ENCODE measurements at regions not wholly inside any gene's neighbourhood (a gene's known extent, or its start where the extent isn't known, plus 50 kb on each side); places are given as distances from the start of the nearest gene placed in this dataset.
"Not testable (repeated sequence)": the region's sequence is repeated elsewhere in the genome, so short reads cannot be mapped to it uniquely, and the experiment has no call there.

DNA sequence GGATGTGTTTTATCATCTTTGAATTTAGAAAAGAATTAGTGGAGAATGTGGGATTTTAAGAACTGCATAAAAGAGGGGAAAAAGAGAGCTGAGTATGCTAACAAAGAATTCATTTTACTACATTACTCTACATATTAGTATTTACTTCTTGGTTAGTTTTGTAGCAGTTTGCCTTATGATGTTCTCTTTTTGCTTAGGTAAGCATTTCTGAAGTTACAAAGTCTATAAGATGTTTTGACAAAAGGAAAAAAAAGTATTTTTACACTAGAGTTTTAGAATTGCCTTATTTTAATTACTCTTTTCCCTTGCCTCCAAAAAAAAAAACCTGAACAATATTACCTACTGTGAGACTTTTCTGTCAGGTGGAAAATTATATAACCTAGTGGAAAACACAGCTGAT lies 739.5 kb upstream of the SLC39A10 start:
- no peak for DNase-seq

DNA sequence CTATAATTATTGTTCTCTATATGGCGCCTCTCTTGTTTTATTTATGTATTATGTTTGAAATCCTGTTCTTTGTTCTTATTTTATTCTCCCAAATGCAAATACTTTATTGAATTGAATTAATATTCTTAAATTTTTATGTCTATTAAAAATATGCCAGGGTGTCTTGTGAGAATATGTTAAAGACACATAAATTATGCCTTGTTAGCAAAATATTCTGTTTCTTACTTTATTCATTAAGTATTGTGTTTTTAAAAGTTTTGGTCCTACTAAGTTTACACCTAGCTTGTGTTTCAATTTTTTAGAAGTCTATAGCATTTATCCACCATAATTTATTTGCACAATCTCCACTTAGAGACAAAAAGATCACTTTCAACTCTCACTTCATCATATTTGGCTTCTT lies 741.5 kb upstream of the SLC39A10 start:
- DNase-seq: no peak

DNA sequence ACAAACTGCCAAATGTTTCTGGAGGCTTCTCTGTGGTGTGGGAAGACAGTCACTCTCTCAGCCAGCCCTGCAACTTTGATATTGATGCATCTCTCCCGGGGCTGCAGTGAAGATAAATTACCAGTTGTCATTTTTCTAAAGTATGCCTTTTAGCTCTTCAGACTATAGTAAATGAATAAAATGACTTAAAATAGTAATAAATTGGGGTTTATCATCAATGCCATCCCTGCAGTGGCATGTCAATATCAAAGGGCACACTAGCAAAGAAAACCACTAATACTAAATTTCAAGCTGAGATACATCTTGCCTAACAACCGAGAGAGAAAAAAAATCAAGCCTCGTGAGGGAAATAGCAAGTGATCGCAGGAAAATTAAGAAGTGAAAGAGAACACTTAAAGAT lies 749.5 kb upstream of the SLC39A10 start:
- DNase-seq: no peak

DNA sequence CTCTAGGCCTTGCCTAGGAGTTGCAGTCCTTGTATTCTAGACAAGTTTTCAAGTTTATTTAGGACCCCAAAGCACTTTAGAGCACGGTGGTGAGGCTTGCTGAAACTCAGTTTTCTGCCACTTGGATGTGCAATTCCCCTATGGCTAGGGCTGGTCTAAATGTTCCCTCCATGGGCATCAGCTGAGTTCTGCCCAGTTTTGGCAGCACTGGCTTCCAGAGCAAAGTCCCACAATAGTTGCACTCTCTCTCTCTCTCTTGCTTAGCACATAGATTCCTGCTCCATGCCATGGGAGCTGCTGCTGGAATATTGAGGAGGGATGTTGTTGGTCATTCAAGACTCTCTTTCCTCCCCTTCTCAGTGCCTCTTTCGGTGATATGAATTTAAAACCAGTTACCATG lies 760.2 kb upstream of the SLC39A10 start:
- DNase-seq: no peak

DNA sequence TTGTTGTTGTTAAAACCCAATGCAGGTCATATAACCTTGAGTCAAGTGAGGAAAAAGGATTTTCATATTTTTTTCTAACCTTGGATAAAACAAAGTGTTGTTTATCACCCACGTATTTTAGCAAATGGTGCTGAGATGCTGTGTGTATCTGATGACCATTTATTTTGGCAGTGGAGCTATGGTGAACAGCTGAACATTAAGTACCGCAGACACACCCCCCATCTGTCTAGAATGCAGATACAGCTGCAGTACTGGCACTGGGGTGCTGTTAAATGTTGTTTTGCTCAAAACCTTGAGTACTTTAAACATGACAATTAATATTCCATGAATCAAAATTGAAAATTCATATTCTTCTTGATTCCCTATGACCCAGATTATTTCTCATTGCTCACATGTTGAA lies 773.3 kb upstream of the SLC39A10 start:
- DNase-seq: peak; percentile 35

DNA sequence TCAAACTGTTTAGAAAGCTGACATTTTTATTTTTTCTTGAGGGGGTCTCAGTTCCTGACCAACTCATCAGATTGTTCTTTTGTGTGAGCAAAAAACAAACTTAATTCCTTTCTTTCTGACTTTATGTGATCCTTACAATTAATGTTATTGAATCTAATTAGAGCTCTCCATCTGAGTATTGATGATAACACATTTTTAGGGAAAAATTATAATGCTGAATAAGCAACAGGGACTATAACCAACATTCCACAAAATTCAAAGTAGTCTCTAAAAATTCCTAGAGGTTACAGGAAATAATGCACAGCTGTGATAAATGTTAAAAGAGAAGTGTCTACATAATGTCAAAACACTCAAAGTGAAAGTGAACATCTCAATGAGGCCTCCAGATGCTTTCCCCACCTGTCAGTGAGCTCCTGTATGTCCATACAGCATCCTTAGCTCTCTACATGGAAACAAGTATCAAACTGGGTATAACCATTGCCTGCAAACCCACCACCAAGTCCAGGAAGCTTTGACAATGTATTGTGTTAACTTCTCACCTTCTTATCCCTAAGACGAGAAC lies 786.0 kb upstream of the SLC39A10 start:
- DNase-seq: no peak

DNA sequence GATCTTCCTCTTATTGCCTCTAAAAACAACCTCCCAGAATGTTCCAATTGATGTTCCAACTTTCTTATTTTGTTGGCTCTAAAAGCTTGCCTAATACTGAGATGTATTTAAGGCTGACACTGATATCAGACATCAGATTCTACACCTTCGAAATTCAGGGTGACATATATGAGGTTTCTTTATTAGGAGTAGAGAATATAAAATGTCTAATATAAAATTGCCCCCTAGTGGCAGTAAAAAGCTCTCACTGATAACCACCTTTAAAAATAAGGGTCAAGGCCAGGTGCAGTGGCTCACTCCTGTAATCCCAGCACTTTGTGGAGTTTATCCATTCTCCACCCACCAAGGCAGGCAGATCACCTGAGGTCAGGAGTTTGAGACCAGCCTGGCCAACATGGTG lies 789.7 kb upstream of the SLC39A10 start:
- no peak for DNase-seq

DNA sequence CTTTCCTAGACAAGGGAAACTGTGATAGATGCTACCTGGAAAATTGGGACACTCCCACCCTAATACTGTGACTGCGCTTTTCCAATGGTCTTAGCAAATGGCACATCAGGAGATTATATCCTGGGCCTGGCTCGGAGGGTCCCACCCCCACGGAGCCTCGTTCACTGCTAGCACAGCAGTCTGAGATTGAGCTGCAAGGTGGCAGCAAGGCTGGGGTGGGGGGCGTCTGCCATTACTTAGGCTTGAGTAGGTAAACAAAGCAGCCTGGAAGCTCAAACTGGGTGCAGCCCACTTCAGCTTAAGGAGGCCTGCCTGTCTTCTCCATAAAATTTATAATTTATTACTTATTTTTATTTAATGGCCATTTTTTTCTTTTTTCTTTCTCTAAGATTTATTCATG lies 802.1 kb upstream of the SLC39A10 start:
- DNase-seq: no peak

DNA sequence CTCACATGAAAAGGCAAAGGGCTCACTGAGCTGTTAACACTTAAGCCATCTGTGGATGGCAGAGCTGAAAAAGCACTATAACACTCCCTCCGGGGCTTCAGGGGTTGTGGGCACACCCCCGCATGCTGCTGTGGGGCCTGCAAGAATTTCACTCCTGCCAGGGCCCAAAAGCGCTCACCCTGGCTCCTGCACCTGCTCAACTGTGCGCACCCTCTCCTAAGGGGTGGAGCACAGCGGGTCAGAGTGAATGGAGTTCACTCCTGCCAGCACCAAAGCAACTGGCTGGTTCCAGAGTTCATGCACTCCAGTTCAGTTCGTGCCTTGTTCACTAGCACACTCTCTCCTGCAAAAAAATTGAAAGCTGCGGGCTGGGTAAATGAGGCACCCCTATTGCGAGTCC lies 814.2 kb upstream of the SLC39A10 start:
- DNase-seq: no peak

DNA sequence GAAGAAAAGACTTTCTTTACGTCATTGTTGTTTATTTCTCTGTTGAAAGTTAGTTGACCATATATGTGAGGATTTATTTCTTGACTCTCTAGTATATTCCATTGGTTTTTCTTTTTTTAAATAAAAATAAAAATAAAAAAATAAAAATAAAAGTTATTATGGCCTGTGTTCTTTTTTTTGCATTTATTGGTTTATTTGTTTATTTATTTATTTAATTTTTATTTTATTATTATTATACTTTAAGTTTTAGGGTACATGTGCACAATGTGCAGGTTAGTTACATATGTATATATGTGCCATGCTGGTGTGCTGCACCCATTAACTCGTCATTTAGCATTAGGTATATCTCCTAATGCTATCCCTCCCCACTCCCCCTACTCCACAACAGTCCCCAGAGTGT lies 822.7 kb upstream of the SLC39A10 start:
- DNase-seq: not testable (repeated sequence)

DNA sequence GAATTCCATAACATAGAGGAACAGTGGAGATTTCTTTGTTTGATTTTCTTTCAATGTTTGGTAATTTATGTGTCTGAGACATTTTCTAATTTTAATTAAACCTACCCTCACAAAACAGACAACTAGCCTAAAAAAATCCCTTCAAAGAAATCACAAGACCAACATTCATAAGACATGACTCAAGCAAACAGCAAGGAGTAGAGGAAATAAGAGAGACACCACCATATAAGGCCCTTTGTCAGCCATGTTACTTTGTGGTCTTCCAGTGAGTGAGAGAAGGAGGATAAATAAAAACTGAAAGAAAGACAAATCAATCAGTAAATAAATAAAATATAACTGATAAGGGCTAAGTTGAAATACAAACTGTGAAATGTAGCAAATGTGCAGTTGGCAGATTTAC lies 830.8 kb upstream of the SLC39A10 start:
- no peak for DNase-seq

DNA sequence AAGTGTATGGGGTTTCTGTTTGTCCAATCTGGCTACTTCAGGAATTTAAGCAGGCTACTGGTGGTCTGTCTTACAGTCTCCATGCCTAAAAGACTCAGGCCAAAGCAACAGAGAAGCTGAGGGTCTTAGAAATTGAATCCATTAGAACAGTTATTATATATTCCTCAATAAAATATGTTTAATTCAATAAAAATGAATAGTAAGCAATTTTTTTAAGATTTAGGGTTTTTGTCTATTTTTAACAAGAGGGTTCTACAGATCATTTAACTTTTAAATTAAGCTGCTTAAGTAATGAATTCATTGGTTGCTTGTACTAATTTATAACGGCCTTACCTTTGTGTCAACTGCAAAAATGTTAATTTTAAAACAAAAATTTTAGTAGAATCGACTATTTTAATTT lies 832.6 kb upstream of the SLC39A10 start:
- no peak for DNase-seq

DNA sequence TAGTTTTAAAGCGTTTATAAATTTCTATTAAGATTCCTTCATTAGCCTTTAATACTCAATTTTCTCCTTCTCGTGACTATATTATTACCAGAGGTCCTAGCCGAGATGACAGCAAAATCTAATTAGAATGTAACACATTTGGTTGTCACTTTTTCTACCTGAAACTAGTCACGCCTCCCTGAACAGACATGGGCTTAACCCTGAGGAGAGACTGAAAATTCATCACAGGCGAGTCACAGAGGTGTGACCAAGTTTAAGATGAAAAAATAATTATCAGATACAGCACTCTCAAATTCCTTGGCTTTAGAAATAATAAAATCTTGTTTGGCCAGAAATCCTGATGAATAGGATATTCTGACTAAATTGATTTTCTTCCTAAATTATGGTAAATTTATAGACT lies 834.4 kb upstream of the SLC39A10 start:
- no peak for DNase-seq

DNA sequence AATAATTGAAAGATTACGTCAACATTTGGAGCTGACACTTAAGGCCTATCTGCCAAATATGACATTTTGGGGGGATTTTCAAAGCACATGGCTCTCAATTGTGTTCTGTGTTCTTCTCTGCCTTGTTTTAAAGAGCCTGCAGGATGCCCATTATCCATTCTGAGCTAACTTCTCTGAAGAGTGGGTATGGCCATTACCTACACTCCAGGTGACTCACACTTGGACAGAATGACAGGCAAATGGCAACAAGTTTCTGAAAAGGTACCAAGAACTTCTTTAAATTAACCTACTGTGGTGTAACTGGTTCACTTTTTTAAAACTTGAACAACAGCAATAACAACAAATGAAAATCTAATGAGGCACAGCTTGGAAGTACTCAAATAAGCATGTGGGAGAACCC lies 834.9 kb upstream of the SLC39A10 start:
- no peak for DNase-seq

DNA sequence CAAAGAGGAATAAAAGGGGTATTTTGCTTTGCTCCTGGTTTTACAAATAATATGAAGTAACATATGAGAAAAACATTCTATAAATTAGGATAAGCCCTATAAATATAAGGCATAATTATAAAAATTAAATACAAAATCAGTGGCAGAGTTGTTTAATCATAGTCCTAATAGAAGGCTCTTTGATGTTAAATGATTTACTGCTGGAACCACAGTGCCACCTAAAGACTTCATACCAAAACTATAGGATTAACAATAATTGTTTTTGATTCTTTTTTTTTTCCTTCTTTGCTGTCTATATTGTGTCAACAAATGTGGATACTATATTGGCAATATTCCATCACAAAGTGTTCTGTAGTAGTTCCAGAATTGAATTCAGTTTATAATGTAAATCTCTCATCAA lies 837.7 kb upstream of the SLC39A10 start:
- no peak for DNase-seq

DNA sequence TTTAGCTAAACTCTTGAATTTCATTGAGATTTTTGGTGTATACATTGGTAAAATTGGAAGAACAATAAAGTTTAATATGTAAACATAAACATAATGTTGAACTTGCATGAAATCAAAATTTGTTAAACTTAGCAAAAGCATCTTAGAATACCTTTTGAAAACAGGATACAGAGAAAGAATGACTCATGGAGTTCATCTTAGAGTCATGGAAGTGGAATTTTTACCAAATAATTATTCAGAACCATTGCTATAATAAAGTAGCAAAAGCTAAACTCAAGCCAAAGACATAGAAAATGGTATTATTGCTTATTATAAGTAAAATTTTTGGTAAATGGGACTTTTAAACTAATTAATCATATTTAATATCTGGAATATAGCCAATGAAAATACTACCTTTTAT lies 841.6 kb upstream of the SLC39A10 start:
- no peak for DNase-seq

DNA sequence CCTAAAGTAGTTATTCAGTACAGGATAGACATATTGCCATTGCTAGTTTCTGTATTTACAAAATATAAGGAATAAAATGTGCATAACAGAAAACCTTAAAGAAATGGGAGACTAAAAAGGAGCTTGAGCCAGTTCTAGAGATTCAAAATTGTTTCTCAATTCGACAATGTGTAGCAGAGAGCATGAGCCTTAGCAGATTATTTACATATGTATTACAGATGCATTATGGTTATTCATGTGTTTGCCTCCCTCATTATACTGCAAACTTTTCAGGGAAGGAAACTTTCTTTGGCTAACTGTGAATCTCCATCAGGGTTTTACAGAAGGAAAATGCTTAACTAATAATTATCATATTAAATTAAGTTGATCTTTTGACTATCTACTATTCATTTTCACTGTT lies 854.4 kb upstream of the SLC39A10 start:
- no peak for DNase-seq

DNA sequence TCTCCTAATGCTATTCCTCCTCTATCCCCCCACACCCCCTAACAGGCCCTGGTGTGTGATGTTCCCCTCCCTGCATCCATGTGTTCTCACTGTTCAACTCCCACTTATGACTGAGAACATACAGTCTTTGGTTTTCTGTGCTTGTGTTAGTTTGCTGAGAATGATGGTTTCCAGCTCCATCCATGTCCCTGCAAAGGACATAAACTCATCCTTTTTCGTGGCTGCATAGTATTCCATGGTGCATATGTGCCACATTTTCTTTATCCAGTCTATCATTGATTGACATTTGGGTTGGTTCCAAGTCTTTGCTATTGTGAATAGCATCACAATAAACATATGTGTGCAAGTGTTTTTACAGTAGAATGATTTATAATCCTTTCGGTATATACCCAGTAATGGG lies 870.0 kb upstream of the SLC39A10 start:
- not testable (repeated sequence) for DNase-seq

DNA sequence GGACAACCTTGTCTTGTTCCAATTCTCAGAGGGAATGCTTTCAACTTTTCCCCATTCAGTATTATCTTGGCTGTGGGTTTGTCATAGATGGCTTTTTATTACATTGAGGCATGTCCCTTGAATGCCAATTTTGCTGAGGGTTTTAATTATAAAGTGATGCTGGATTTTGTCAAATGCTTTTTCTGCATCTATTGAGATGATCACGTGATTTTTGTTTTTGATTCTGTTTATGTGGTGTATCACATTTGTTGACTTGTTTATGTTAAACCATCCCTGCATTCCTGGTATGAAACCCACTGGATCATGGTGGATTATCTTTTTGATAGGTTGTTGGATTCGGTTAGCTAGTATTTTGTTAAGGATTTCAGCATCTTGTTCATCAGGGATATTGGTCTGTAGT lies 885.6 kb upstream of the SLC39A10 start:
- DNase-seq: not testable (repeated sequence)

DNA sequence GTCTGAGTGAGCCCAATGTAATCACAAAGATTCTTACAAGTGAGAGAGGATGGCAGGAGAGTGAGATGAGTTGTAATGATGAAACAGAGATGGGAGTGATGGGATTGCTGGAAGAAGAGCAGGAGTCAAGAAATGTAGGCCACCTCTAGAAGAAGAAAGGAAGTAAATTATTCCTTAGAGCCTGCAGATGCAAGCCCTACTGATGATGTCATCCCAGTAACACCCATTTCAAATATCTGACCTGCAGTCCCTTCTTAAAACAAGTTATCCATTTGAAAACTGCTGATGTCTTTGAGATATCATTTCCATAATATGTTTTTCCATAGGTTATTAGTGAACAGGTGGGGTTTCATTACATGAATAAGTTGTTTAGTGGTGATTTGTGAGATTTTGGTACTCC lies 888.0 kb upstream of the SLC39A10 start:
- DNase-seq: no peak

DNA sequence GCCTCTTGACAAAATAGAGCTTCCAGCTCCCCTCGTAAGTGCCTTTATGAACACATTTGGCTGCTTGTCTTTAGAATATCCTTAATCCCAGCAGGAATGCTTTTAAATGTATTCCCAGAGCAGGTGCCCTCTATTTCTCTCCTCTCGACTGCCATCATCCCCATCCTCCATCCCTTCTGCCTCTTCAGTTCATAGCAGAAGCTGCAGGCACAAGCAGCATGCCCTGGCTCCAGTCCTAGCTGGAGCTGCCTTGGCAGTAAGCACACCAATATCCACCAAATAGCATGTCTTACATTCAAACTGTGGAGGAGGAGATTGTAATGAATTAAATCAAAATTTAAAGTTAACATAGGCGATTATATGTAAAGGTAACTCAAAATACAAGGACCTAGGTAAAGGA lies 891.3 kb upstream of the SLC39A10 start:
- DNase-seq: no peak

DNA sequence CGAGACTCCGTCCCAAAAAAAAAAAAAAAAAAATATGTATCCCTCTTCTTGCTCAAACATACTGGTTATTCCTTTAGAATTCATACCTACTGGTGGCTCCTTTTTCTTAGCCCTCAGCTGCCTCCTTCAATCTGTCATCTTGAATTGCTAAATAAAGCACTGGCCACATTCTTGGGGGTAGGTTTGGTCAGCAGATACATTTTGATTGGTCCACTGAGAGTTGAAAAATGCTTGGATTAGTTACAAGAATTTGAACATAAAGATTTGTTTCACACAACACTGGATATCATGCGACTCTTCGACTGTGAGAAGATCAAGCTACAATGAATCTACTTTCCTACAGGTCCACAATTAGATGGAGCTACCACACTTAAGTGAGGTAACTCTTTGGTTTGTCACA lies 906.1 kb upstream of the SLC39A10 start:
- no peak for DNase-seq

DNA sequence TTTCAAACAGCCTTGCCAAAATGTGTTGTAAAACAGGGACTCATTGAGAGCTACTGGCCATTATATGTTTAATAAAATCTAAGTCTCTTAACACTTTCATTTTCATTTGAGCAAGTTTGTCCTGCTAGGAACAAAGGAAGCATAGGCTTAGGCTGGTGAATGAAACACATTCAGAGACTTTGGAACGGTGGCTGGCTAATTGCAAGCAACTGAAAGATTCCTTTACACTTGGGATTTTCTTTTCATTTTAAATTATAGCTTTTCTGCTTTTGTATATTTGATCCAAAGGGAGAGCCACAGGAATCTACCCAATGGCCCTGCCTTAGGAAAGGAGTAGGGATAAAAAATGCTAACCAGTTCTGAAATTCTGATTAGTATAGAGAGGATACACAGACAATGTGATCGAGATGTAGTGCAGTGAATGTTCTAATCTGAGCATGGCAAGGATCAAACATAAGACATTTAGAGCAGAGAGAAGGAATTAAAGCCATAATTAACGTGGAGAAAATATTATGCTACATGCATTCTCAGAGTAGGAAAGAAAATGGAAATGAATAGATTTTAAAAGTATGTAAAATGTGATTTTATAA lies 911.4 kb upstream of the SLC39A10 start:
- no peak for DNase-seq

DNA sequence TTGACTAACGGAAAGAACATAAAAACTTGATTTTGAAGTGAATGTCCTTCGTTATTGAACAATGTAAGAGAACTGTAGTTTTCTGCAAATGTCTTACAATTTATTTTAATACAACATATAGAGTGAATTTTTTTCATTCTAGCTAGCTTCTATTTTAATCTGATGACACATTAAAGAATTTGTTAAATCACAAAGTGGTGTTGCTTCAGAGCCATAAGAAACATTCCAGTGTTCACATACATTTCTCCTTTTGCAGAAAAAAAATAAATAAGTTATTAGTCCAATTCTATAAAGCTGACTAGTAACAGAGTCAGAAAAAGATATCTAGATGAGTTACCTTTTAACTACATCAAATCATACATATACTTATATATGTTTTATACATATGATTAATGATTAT lies 914.3 kb upstream of the SLC39A10 start:
- no peak for DNase-seq

DNA sequence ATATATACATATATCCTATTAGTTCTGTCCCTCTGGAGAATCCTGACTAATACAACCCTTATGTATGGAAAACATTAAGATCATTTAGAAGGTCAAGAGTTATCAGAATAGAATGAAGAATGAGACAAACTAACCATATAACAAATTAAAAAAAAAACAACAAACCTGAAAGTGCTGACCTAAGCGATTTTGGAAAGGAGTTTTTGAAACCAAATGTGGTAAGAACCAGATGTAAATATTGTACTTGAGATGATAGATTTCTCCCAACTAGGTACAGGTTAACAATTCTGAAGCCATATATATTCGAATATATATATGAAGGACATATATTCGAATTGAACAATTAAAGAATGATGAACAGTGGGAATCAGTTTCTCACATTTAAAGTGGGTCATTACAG lies 917.8 kb upstream of the SLC39A10 start:
- DNase-seq: no peak
